Heart right ventricle (tissue), 16 donors: ENCODE measurements at regions not wholly inside any gene's neighbourhood (a gene's known extent, or its start where the extent isn't known, plus 50 kb on each side); places are given as distances from the start of the nearest gene placed in this dataset.
A peak's percentile ranks its signal among the peaks of the same experiment; 100 is the strongest.

Experiments used
- ATAC-seq, 8 donors: fragments of 200-7000 bp; cut with Tn5 transposase; one replicate each; pipeline ENCODE4 v1.9.1; 2020; ENCODE audit warnings: mild to moderate bottlenecking in 8 of 8, moderate library complexity in 8 of 8, moderate number of reproducible peaks in 1 of 8
- DNase-seq, 2 donors: peaks; one replicate each; pipeline ENCODE4 v3.0.0-alpha.2; 2020
- H3K27ac ChIP-seq, 10 donors: fragments of 200-600 bp; sonication (generic) in 2 of 10; one replicate each; pipeline versions ENCODE4 v1.5.0 to v1.8.0; 2020 to 2022; ENCODE audit warnings: mild to moderate bottlenecking in 3 of 10
- H3K27me3 ChIP-seq, 7 donors: fragments of 200-600 bp; one replicate each; pipeline ENCODE4 v1.8.0; 2021 to 2022; ENCODE audit warnings: mild to moderate bottlenecking in 2 of 7
- H3K36me3 ChIP-seq, 9 donors: fragments of 200-600 bp; sonication (generic) in 1 of 9; one replicate each; pipeline versions ENCODE4 v1.5.0 to v1.8.0; 2020 to 2022; ENCODE audit warnings: mild to moderate bottlenecking in 2 of 9
- H3K4me1 ChIP-seq, 9 donors: fragments of 200-600 bp; sonication (generic) in 1 of 9; one replicate each; pipeline versions ENCODE4 v1.5.0 to v1.8.0; 2020 to 2022; ENCODE audit warnings: mild to moderate bottlenecking in 4 of 9
- H3K4me3 ChIP-seq, 10 donors: fragments of 200-600 bp; sonication (generic) in 2 of 10; one replicate each; pipeline versions ENCODE4 v1.5.0 to v1.8.0; 2020 to 2022; ENCODE audit warnings: mild to moderate bottlenecking in 7 of 10, moderate library complexity in 2 of 10
- H3K9me3 ChIP-seq, 11 donors: fragments of 200-600 bp in 10 of 11; sonication (generic) in 2 of 11; one replicate each; pipeline versions ENCODE4 v1.5.0 to v1.8.0; 2013 to 2022; ENCODE audit warnings: mild to moderate bottlenecking in 2 of 11, control low read depth in 1 of 11, moderate library complexity in 1 of 11
- CTCF ChIP-seq, 9 donors: fragments of 200-600 bp; sonication (generic) in 2 of 9; IDR thresholded peaks; one replicate each; pipeline versions ENCODE4 v1.5.0 to v1.8.0; 2021 to 2022; ENCODE audit warnings: antibody characterized with exemption in 9 of 9, mild to moderate bottlenecking in 5 of 9, moderate library complexity in 1 of 9
- whole genome bisulfite sequencing, 2 donors: extraction: QIAGEN DNeasy Blood & Tissue Kit; methylation state at CpG; one replicate each; pipeline ENCODE4 v1.1.7; 2013; ENCODE audit warnings: inconsistent platforms in 1 of 2; 5-methylcytosine and 5-hydroxymethylcytosine counted together
- intact Hi-C, 10 donors: fragments of 100-400 bp; cut with DNase I; formaldehyde crosslinking; loops; one replicate each; pipeline versions ENCODE4 v1.11.1 to v1.14.2; 2022
- donor health status: Arrhythmogenic right ventricular cardiomyopathy.
- donor health status: ischemic (EF 13 %, LVEDD 7.1; RV severe dilation, severe dysfunction).
- donor health status: healthy with polysubstance abuse.
- donor health status: DM: no; HTN: yes; CAD: no.
- donor health status: DM: no; HTN: no; CAD: no.
- donor health status: ischemic (EF 25% LVEDD 6.9; RV normal size, moderate dysfunction).
- donor health status: ischemic (EF 25% LVEDD 5.7; RV mildly dilated, moderate dysfunction).
- donor health status: healthy.
- donor health status: DM: yes; HTN: yes; CAD: no.
- donor health status: Ischemic cardiomyopathy.
- donor health status: ischemic (EF 35%, LVEDD 5.7; RV mildly dilated, moderate dysfunction).
- donor health status: nonischemic (EF 11% LVEDD 7.7; RV severe dilation, severe dysfunction).
- donor health status: DM: yes; HTN: yes; CAD: no.
- donor health status: PGD.
- donor health status: ischemic (EF 29% LVEDD 5.4; RV normal size, mild dysfunction).
- donor health status: nonischemic (EF 23%, LVEDD 6.1; RV moderate dilation, normal function).

- 92 to 96% methylated on average over 2 of the region's 2 CpGs for WGBS, 2 donors
- intact Hi-C loops = no loop called here
These were observed 196.9 kb upstream of the USP24 start for GRCh38 chr1:55412060-55412459.

GRCh38 chr1:55402671-55403464 is 187.7 kb upstream of the USP24 start:
- 86 to 90% methylated on average over 2 of the region's 2 CpGs for WGBS, 2 donors
- H3K9me3 ChIP-seq = peaks cover 0 to 9% (median 0%) of the 10 kb centered on the region in 11 donors
- DNase-seq (no peak), ATAC-seq (peak in 1 of 8 donors; percentile 19)
- no peaks in the 10 kb centered on the region for H3K4me1 ChIP-seq
- no peak overlapping the region for H3K27ac ChIP-seq
- no peak overlapping the region for H3K4me3 ChIP-seq
- TF ChIP-seq CTCF (IDR thresholded peaks at IDR 0.05) = no peak
- peaks cover 0 to 12% (median 0%) of the 10 kb centered on the region in 7 donors for H3K27me3 ChIP-seq
- no peaks in the 10 kb centered on the region for H3K36me3 ChIP-seq
- intact Hi-C loops = no loop called here

More at GRCh38 chr1:55412060-55412459, 196.9 kb upstream of the USP24 start:
- H3K27me3 ChIP-seq = no peaks in the 10 kb centered on the region
- H3K27ac ChIP-seq = no peak overlapping the region
- H3K4me1 ChIP-seq = no peaks in the 10 kb centered on the region
- DNase-seq (no peak), ATAC-seq (no peak)
- H3K4me3 ChIP-seq = no peak overlapping the region
- no peak for TF ChIP-seq CTCF (IDR thresholded peaks at IDR 0.05)
- H3K9me3 ChIP-seq = peaks cover 0 to 27% (median 0%) of the 10 kb centered on the region in 11 donors
- no peaks in the 10 kb centered on the region for H3K36me3 ChIP-seq

GRCh38 chr1:55402142-55402541 is 187.0 kb upstream of the USP24 start:
- intact Hi-C loops = no loop called here
- TF ChIP-seq CTCF (IDR thresholded peaks at IDR 0.05) = no peak
- H3K27ac ChIP-seq = no peak overlapping the region
- peaks cover 0 to 12% (median 0%) of the 10 kb centered on the region in 7 donors for H3K27me3 ChIP-seq
- no peak overlapping the region for H3K4me3 ChIP-seq
- ATAC-seq (peak in 3 of 8 donors; percentile 38 to 80 (median 73)), DNase-seq (no peak)
- H3K36me3 ChIP-seq = no peaks in the 10 kb centered on the region
- H3K4me1 ChIP-seq = no peaks in the 10 kb centered on the region
- peaks cover 0 to 9% (median 0%) of the 10 kb centered on the region in 11 donors for H3K9me3 ChIP-seq
- WGBS, 2 donors = 72 to 77% methylated on average over 3 of the region's 3 CpGs

- ATAC-seq = no peak
- no peak overlapping the region for H3K4me3 ChIP-seq
- intact Hi-C loops = no loop called here
- H3K36me3 ChIP-seq = no peaks in the 10 kb centered on the region
- no peaks in the 10 kb centered on the region for H3K4me1 ChIP-seq
- TF ChIP-seq CTCF (IDR thresholded peaks at IDR 0.05) = no peak
- DNase-seq = no peak
- H3K27ac ChIP-seq = no peak overlapping the region
- H3K9me3 ChIP-seq = peaks cover 0 to 6% (median 0%) of the 10 kb centered on the region in 11 donors
- 87 to 91% methylated on average over 8 of the region's 8 CpGs for WGBS, 2 donors
- peaks cover 0 to 12% (median 0%) of the 10 kb centered on the region in 7 donors for H3K27me3 ChIP-seq
These were observed 185.3 kb upstream of the USP24 start for GRCh38 chr1:55400508-55400907.
